HG02885 (cell line): ENCODE measurements at regions not wholly inside any gene's neighbourhood (a gene's known extent, or its start where the extent isn't known, plus 50 kb on each side); places are given as distances from the start of the nearest gene placed in this dataset.
"Not testable (repeated sequence)": the region's sequence is repeated elsewhere in the genome, so short reads cannot be mapped to it uniquely, and the experiment has no call there.

Experiments
- ATAC-seq: cut with Tn5 transposase; IDR thresholded peaks from one replicate; pipeline ENCODE4 v1.9.1; 2021; ENCODE audit warnings: mild to moderate bottlenecking; ENCODE audit not compliant: unreplicated experiment, poor library complexity

- ATAC-seq = no peak
These were observed 608.4 kb downstream of the FSCB start for GRCh38 chr14:43898687-43899086.

DNA sequence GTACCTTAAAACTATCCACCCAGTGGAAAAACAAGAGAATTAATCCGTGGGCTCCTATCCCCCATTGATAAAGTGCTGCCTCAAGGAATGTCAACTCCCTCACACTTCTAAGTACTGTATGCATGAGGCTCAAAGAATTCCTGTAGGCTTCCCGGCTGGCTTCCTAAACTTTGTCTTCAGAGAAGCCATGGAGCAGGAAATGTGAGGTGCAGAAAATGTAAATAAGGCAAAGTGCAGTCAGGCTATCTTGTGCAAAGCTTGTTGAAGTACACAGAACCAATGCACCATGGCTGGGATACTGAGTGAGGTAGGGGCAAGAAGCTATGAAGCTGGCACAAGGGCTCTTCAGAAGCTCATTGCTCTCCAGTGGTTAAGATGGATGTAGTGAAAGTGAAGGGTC, 611.0 kb downstream of the FSCB start:
- no peak for ATAC-seq

DNA sequence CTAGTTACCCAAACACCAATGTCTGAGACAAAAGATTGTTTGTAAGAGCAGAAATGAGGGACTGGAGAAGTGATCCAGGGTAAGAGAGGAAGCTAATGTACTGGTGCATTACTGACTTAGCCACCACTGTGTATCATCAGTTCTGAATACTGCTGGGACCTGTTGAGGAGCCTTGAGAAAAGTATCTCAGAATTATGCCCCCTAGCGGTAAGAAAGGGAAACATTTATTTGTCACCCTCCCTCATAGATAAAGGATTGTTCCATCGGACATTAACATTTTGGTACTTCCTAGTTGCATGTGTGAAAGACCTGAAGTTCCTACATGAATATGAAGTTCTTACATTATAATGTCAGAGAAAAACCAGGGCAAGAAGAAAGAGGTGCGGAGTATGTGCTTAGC, 612.5 kb downstream of the FSCB start:
- ATAC-seq = peak; percentile 54

DNA sequence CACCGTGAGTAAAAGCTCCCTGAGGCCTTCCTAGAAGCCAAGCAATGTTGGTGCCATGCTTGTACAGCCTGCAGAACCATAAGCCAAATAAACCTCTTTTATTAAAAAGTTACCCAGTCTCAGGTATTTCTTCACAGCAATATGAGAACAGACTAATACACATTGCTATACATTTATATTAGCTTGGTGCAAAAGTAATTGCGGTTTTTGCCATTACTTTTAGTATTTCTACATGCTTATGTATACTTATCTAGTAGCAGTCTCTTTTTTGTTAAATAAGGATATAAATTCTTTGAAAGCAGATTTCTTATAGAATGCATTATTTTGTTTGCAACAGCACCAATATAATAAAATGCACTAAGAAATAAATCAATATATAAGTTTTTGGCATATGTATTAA, 619.6 kb downstream of the FSCB start:
- no peak for ATAC-seq

DNA sequence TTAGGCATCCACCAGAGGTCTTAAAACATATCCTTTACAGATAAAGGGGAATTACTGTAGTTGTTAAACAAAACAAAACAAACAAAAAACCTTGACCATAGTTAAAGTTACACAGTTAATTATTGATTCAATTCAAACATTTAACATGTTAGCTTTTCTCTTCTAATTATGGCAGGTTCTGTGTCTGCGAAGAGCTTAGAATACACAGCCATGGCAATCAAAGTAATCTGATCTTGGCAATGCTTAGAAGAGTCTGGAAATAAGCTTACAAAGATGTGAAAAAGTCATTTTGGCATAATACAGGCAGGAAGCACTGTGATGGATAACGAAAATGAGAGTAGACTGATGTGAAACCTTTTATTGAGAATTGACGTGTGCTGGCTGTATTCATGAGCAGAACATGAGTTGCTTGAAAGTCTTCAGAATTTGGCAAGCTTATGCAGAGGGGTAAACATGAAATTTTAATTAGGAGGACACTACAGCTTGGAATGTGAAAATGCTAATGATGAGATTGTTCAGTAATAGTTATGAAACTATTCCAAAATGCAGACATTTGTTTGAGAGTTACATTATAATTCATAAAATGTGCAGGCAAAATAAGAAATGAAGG, 629.6 kb downstream of the FSCB start:
- no peak for ATAC-seq

DNA sequence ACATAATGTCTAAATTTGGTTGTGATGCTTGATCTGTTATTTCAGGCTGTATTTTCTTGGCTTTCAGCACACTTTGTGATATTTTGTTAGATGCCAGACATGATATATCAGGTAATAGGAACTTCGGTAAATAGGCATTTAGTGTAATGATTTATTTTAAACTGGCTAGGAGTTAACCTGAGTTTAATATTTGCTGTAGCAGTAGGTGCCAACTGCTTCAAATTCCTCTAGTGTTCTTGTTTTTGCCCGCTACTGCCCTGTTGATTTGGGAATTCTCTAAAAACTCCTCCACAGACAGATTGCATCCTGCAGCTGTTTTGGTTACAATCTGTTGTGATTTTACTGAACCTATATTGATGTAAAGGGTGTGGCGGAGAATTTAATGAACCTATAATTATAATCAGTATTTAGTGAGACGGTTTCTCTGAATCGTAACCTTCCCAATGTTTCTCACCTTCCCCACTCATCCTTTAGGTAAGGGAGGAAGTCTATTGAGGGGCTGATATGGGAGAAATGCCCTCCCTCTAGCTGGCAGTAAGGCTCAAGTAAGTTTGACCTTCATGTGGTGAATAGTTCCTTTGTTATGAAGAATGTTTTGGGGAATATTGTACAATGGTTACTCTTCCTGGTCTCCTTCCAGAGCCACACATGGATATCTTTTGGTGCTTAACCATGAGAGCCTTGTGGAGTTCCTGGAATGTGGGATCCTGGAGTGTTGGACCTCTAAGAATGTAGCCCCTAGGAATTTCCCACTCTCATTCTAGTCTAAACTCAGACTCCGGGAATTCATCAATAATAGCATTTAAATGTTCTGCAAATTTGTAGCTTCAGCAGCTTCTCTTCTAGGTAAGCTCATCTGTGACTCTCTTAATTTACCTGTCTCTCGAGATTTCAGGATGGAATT, 634.1 kb downstream of the FSCB start:
- no peak for ATAC-seq

- no peak for ATAC-seq
These were observed 634.9 kb downstream of the FSCB start for GRCh38 chr14:43872222-43872621.

GRCh38 chr14:43858981-43859380, 648.1 kb downstream of the FSCB start:
- no peak for ATAC-seq

GRCh38 chr14:43855556-43855955, 651.5 kb downstream of the FSCB start:
- no peak for ATAC-seq

DNA sequence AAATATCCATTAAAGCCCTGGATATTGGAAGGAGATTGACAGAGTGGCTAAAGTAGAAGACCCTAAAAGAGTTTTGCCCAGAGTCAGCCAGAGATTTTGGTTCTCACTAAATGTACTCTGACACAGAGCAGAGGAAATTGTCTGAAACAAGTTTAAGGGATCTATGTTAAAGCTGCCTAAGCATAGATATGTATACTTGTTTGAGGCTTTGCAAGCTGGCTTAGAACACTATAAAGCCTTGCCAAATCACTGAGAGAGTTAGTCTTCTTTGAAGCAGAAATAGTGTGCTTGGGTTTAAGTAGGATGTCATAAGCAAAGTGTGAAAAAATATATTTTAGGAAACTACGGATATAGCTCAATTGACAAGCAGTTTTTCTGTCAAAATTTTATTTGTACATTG, 653.5 kb downstream of the FSCB start:
- no peak for ATAC-seq

DNA sequence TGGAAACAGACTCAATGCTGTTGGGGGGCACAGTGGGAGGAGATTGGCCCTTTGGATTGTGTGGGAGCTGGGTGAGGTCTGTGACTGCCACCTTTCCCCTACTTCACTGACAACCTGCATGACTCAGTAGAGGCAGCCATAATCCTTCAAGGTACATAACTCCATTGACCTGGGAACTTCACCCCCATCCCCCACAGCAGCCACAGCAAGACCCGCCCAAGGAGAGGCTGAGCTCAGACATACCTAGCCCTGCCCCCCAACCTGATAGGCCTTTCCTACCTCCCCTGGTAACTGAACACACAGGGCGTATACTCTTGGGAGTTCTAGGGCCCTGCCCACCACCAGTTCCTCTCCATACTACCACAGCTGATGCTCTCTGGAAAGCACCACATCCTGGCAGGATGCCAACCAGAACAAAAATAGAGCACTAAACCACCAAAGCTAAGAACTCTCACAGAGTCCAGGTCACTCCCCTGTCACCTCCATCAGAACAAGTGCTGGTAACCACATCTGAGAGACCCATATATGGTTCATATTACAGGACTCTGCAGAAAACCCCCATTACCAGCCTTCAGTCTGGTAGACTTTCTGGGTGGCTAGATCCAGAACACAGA, 703.9 kb downstream of the FSCB start:
- ATAC-seq = no peak

DNA sequence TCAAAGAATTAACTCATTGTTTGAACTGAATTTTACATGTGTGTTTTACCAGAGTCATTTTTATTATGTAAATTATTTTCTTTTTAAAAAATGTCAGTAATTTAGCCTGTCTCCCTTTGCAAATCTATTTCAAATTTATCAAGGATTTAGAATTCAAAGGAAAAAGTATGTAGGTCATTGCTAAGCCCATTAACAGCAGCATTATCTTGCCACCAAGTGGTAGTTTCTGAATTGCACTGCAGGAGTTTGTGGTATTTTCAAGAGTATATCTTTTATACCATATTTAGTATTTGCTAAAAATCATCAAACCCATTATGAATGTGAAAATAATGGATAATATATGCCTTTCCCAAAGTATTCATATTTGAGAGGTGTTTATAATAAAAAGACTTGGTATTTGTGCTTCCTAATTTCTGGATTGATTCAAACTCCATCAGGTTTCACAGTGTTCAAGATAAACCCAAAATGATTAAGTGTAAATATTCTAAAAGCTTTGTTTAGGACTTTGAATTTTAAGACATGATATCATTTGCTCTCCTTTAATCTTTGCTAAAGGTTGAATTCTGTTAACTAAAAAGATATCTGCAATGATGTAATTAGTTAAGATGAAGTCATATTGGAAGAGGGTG, 711.4 kb downstream of the FSCB start:
- ATAC-seq = no peak

GRCh38 chr14:43793579-43793978, 713.5 kb downstream of the FSCB start:
- ATAC-seq = no peak

- no peak for ATAC-seq
These were observed 714.1 kb downstream of the FSCB start for GRCh38 chr14:43792980-43793379.

DNA sequence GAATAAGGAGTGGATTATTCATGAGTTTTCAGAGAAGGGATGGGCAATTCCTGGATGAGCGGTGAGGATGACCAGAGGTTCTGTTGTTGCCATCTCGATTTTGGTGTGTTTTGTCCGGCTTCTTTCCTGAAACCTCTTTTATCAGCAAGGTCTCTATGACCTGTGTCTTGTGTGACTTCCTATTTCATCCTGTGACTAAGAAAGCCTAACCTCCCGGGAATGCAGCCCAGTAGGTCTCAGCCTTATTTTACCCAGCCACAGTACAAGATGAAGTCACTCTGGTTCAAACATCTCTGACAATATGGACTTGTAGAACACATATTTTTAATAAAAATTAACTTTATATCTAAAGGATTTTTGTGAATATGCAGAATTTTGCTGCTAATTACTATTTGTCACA, 716.4 kb downstream of the FSCB start:
- no peak for ATAC-seq

DNA sequence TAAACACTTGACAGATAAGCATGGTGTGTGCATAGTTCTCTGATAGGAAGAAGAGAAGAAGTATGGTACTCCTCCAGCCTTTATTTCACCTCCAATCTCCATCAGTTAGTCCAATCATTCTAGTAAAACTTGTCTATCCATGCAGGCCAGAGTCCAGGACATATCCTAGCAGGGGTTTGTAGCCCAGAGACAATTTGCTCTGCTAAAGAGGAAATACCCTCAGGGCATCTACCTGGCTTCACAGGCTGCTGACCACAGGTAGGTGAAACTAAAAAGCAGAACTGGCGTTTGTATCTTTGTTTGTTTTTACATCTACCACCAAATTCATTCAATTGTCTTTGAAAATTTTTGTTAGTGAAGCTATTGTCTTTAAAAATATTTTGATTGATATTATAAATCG, 717.6 kb downstream of the FSCB start:
- ATAC-seq = no peak

DNA sequence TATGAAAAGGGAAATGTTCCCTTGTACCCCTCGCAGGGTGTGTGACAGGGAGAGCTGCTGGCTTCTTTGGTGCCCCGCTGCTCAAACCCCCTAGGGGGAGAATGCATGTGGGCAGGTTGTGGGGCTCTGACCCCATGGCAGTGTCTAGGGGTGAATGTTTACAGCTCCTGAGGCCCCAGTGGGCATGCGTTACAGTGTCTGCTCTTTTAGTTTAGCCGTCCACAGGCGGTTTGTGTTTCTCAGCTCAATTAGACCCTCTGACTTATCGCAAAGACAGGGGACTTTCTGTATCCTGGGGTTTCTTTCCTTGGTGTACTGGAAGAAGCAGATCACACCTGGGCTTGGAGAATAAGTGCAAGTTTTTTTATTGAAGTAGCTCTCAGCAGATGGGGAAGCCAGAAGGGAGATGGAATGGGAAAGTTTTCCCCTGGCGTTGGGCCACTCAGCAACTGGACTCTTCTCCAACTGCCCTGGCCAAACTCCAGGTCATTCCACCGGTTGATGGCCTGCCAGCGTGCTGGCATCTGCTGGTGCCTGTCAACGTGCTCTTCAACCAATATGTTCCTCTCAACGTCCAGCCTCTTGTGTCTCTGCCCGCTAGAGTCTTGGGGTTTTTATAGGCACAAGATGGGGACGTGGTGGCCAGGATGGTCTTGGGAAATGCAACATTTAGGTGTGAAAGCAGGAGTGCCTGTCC, 720.9 kb downstream of the FSCB start:
- no peak for ATAC-seq

- ATAC-seq = not testable (repeated sequence)
These were observed 722.7 kb downstream of the FSCB start for GRCh38 chr14:43784432-43784831.

DNA sequence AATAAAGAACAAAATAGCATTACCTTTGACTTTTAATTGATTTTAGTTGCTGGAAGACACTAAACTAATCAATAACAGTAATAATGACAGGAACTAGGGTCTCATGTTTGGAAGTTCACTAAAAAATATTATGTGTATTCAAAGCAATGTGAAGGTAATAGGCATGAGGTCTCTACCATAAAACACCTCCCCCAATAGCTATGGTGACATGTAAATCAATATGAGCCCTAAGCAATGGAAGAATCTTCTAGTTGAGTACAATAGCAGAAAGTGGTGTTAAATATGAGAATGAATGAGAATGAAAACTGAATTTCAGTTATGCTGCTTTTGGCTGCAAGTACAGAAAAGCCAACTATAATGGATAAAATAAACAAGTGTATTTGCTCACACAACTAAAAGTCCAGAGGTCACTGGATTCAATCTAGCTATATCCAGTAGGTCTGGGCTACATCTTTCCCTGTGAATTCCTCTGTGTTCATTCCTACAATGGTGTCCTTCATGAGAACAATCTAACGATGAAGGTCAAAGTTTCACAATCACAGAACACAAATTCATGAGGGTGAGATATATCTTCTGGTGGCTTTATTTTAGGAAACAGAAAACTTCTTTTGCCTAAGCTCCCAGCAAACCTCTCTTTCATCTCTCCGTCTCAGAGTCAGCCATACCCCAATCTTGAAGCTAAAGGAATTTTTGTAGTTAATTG, 728.0 kb downstream of the FSCB start:
- no peak for ATAC-seq

- ATAC-seq = no peak
These were observed 728.5 kb downstream of the FSCB start for GRCh38 chr14:43778570-43778936.
